KG1 (cell line): ENCODE measurements at regions not wholly inside any gene's neighbourhood (a gene's known extent, or its start where the extent isn't known, plus 50 kb on each side); places are given as distances from the start of the nearest gene placed in this dataset.

ENCODE experiments used
- DNase-seq: peaks from one replicate; lab custom pipeline; 2025; lab: John Stamatoyannopoulos, UW

DNA sequence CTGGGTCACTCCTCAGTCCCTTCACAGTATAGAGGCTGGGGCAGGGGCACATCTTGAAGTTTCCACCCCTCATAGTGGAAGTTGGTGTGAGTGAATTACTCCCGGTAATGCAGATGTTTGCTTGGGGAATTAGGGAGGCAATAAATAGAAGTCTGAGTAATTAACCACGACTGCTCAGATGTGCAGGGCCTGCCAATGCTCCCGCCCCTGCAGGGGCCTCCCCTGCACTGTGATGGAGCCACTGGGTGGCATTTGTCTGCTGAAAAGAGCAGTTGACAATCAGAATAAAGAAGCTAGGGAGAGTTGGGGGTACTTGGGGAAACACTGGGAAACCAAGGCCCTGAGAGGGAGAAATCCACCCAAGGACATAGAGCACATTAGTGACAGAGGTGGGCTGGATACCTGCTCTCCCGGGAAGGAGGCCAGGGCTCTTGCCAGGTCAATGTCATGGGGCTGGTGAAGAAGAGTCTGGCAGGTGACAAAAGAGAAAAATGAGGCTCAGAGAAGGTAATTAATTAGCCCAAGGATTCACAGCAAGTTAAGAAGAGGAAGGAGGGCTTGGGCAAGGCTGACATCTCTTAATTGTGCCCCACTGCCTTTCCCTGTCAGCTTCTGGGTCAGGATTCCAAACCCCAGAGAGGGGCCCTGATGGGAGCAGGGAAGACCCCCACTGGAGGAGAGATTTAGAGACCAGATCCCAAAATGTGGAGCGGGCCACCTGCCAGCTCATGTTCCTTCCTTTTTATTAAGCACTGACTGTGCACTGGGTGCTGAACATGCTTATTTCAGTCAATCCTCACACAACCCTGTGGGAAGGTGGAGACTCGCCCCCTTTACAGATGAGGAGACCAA, 436.2 kb downstream of the MATN1 start:
- no peak for DNase-seq

DNA sequence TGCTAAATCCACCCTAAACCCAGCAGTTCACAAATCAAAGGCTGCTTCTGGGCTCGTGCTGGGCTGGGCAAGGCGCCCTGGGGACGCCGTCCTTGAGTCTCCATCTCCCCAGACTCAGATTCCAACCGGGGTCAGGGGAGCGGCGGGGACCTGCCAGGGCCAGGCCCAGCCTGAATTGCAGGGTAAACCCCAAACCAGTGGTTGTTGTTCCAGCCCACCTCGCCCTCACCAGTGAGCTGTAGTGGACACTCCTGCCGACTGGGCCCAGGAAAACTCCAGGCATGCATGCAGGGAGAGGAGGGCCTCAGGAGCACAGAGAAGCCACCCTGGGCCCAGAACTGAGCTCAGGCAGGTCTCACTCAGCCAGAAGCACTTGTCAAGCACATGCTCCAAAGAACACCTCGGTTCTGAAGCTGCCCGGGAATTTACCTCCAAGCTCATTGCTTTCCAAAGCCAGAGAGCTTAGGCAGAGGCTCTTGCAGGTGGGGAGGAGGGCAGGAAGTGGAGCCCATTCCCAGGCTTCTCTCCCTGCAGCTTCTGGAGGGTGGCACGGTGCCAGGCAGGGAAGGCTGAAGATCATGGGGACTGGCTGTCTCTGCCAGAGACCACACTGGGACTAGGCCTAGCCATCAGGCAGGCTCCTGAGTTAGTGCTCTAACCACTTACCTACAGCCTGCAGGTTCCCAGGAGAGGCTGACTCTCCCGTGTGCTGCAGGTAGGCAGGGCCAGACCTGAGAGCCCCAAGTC, 437.0 kb downstream of the MATN1 start:
- no peak for DNase-seq

DNA sequence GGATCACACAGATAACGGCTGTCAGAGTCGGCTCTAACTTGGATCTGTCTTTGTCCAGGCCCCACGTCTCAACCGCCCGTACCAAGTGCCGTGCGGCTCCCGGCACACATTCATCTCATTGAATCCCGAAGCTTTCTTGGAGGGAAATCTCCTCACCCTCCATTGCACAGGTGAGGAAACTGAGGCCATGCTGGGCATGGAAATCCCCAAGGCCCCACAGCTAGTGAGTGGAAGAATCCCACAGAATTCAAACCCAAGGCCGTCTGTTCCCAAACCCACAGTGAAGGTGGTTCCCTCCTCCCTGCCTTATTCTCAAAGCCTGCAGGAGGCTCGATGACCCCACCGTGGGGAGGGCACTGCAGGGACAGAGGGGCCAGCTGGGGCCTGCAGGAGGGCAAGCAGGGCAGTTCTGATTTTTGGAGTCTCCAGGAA, 437.9 kb downstream of the MATN1 start:
- no peak for DNase-seq

DNA sequence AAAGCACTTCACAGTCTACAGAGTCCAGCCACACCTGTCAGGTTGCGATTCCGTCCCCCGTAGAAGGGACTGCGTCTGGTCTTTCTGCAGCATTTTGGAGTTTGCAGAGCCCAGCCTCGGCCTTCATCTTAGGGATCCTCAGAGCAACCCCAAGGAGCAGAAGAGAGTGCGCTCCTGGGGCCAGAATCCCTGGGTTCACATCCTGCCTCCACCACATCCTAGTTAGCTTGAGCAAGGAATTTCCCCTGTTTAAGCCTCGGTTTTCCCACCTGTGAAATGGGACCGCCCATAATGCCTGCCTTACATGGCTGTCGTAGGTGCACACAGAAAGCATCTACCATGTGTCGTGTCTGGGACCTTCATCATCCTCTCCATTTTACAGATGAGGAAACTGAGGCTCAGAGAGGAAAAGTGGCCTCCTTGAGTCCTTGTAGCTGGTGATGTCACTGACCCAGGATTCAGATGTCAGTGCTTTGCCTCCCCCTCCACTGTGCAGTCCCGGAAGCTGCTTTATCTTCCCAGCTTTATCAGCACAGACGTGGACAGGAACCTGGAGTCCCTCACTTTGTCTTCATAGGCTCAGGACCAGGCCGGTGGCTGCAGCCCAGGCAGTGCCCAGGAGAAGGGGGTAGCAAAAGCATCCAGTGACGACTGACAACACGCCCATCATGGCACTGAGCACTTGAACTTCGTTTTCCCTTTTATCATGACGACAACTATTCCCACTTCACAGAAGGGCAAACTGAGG, 438.5 kb downstream of the MATN1 start:
- DNase-seq, result no peak

DNA sequence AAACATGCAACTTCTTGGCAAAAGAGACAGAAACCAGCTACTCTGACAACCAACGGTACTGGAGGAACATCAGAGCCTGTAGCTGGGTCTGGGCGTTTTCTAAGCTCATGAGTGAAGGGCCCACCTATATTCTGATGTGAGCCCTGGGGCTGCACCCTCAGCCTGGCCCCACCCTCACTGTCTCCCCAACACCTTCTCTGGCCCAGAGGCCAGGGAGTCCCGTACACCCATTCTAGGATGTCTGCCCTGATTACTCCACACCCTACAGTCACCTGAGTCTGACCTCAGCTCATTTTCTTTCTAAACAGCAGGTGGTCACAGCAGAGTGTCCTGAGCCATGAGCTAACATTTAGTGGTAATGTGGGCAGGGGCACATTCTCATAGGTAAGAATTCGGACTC, 439.2 kb downstream of the MATN1 start:
- DNase-seq, result no peak

DNA sequence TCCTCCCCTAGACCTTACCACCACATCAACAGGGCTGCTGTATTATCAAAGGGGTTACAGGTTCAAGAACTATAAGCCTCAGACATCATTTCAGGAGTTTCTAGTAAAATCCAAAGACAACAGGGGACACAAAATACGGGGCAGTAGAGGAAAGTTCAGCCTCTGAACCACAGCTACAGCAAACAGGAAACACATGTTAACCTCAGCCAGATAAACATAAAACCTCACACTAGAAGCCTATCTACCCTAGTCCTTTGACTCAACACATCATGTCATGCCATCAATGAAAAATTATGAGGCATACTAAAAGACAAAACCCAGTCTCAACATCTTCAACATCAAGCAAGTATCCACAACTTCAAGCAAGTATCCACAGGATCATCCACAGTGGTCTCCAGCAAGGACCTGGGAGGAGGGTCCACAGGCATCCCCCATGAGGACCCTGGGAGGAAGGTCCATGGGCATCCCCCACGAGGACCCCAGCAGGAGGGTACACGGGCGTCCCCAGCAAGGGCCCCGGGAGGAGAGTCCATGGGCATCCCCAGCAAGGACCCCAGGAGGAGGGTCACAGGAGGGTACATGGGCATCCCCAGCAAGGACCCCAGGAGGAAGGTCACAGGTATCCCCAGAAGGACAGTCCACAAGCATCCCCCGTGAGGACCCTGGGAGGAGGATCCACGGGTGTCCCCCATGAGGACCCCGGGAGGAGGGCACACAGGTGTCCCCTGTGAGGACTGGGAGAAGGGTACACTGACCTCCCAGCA, 440.0 kb downstream of the MATN1 start:
- no peak for DNase-seq

DNA sequence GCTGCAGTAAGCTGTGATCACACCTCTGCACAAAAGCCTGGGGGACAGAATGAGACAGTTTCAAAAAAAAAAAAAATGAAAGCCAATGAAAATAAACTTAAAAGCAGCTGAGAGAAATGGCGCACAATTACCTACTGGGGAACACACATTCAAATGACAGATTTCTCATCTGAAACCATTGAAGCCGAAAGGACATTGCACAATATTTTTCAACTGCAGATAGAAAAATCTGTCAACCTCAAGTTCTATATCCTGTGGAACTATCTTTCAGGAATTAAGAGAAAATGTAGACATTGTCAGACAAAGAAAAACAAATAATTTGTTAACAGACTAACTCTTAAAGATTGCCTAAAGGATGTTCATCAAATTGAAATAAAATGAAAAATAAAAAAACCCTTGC, 442.8 kb downstream of the MATN1 start:
- DNase-seq, result no peak

DNA sequence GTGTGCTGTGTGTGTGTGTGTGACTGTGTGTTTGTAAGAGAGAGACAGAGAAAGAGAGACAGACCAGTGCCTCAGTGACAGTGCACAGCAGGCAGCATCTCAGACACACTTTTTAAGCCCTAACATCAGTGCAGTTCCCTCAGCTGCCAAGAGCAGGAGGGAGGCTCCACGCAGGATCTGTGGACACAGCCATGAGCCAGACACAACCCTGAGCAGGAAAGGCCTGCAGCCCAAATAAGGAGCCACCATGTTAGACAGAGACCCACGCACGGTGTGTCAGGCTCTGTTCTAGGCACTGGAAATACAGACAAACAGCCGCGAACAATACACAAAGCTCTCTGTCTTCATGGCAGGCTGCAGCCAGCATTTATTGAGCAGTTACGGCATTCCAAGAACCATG, 445.5 kb downstream of the MATN1 start:
- DNase-seq, result no peak

DNA sequence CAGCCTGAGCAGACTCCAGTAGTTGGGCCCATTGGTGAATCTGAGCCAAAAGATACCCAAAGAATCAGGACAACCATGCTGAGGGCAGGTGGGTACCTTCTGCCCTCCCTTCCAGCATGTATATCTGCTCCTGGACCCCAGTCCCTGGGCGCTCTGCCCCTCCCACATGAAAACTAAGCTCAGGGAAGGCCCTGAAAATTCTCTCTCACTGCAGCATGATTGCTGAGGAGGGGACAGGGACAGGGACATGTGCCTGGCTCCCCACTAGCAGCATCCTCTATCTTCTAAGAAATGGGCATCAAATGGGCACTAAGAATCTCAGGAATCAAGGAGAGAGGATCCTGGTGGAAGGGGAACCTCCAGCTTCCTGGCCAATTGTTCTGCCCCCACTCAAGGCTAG, 446.0 kb downstream of the MATN1 start:
- DNase-seq, result no peak

DNA sequence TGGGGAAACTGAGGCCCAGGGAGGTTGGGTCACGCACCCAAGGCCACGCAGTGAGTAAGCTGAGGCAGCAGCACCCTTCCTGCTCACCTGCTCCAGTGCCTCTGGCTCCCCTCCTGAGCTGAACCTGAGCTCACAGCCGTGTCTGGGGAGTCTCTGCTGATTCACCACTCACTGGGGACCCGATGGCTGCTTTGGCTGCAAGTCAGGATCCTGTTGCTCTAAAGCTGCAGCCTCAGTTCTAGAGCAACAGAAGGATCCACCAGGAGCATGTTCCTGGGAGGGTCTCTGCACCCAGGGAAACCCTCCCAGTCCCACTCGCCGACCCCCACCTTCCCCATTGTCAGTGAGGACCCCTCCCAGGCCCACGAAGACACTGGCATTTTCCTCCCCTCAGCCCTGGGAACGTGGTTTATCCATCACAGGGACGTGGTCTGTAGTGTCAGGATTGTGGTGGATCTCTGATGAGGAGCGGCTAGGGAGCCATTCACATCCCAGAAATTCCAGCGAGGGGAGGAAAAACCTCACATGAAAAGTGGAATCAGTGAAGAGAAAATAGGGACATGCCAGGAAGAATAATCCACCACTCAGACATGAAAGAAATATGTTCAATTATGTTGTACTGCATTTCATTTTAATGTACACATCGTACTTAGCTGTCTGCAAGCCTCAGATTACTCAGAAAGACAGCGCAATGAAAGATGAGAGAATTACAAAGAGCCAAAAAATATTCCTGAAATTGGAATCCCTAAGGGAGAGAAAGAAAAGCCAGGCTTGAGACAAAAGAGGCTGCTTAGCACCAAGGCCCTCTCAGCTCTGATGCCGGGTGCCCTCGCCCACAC, 447.2 kb downstream of the MATN1 start:
- DNase-seq, result no peak

DNA sequence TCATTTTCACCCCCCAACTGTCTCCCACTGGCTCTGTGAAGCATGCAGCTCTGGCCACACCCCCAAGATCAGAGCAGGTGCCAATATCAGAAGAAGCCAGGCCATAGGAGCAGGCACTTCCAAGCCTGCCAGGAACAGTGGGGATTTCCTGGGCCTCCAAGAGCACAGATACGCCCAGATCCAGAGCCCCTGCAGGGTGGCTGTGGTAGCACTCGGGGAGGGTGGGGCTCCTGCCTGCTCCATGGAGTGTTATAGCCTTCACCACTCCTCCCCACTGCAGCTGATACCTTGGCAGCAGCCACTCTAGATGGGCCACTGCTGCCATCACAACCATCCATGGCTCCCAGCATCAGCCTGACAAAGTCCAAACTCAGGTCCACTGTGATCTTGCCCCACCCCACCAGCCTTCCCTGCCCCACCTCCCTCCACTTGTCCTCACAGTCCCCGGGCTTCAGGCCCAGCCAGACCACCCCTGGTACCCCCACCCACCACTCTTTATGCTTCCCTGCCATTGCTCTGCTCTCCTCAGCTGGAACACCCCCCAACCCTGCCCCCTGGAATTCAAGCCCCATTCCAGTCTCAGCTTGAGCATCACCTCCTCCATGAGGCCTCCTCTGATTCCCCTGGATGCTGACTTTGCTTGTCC, 448.3 kb downstream of the MATN1 start:
- no peak for DNase-seq

DNA sequence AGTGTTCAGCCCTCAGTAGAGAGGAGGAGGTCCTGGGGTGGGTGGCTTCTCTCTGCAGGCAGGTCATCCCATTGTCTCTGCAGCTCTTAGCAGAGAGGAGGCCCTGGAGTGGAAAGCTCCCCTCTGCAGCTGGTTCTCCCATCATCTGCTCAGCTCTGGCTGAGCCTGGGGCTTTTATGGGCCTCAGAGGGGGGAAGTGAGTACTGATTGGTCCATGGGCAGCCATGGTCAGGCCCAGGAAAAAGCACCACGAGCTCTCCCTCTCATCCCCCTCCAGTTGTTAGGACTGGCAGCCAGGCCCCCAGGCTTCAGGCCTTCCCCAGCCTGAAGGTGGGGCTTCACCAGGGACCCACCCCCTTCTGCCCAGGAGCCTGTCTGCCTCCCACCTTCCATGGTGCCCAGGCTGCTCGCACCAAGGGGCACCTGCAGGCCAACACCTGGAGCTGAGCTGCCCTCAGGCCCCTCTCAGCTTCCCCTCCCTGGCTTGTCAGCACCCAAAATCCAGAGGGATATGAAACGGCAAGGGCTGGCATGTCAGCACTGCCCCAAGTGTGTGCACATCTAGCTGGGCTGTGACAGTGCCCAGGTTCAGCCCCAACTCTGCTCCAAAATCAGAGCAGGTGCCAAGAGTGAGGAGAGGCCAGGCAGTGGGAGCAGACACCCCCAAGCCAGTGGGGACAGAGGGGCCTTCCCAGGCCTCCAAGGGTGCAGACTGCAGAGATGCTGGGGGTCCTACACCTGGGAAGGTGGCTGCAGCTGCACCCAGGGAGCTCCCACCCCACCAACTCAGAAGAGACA, 449.0 kb downstream of the MATN1 start:
- no peak for DNase-seq

DNA sequence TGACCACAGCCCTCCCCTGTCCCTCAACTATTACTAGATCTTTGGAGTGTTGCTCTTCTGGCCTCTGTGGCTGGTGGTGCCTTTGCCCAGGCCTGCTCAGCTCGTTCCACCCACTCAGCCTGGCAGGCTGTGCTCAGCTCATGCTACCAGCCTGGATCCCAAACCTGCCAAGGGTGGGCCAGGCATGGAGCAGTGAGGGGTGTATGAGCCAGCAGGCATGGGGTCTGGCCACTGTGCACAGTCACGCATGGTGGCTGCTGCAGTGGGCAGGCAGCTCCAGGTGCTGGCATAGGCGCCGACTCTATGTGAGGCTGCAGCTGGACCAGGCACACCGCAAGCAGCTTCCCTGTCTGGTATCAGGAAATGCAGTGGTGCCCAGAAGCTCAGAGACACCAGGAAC, 449.9 kb downstream of the MATN1 start:
- DNase-seq, result no peak

DNA sequence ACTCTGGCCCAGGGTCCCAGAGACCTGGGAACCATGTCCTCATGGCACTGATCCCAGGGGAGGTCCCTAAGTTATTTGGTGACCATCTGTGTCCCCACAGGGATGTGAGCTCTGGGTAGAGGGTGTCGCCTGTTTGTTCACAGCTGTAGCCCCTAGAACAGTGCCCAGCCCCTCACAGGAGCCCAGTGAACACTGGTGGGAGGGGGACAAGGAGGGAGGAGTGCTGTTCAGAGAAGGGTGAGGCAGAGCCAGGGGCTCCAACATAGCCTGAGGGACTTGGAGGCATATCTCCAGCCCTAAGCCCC, 450.4 kb downstream of the MATN1 start:
- DNase-seq, result no peak

DNA sequence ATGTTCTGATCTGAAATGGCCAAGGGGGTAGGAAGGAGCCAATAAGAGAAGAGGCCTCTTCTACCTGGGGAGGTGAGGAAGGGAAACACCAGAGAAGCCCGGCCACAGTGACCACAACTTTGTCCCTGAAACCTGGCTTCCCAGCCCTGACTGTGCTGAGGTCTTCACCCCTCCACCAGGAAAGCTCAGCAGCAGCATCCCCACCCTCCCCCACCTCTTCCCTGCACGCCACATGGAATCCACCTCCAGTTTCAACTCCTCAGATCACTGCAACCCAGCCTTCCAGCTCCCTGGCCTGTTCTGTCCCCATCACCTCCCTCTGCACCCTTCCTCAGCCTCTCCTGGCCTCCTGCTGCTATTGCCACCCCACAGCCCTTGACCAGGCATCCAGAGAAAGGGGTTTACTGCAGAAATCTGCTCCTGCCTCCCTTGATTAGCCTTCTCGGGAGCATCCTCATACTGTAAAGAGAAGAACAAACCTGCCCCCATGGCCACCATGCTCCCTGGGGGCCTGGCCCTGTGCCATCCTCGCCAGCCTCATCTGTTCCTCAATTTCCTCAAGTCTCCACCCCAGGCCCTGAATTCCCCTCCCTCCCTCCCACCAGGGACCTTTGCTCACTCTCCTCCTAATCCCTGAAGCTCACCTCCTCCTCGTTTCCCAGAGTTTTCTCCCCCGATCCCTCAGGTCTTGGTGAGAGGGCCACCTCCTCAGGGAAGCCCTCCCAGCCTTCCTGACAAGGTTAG, 450.9 kb downstream of the MATN1 start:
- no peak for DNase-seq

DNA sequence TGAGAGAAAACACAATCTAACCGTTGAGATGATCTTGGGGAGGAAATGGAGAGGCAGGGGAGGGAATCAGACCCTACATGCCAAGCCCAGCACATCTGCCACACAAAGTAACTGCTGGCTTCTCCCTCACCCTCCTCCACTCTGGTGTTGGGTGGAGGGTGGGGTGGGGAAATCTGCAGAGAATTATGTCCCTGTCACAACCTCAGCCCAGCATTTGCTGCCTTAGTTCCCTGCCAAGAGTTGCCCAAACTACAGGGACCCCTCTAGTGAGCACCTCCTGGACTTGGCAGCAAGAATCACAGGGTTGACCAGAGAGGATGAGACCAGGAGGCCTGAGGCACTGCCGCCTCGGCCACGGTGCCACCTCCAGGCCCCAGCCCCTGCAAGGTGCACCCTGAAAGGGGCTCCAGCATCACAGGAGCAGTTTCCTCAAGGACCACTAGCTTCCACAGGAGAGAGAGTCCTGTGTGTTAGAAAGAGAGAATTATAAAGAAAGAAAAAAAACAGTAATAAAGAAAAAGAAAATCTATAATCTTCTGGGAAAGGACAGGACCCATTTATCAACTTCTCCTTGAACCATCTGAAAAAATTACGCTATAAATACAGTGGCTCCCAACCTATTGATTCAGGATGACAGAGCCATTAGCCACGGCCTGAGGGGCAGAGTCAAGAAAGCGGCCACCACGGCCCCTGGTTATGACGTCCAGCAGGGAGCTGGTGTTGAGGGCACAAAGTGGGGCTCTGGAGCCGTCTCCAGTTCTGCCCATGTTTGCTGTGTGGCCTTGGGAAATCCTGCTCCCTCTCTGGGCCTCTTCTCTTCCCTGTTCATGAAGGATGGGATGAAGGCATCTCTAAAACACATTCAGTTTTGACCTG, 451.7 kb downstream of the MATN1 start:
- no peak for DNase-seq

DNA sequence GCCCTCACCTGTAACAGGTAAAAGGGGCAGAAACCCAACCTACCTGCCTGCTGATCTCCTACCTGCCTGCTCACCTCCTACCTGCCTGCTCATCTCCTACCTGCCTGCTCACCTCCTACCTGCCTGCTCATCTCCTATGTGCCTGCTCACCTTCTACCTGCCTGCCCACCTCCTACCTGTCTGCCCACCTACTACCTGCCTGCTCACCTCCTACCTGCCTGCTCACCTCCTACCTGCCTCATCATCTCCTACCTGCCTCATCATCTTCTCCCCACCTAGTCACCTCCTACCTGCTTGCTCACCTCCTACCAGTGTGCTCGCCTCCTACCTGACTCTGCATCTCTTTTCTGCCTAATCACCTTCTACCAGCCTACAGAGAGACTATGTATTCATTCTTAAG, 452.9 kb downstream of the MATN1 start:
- no peak for DNase-seq
